ENCODE measurements at regions not wholly inside any gene's neighbourhood (a gene's known extent, or its start where the extent isn't known, plus 50 kb on each side); places are given as distances from the start of the nearest gene placed in this dataset.
A peak's percentile ranks its signal among the peaks of the same experiment; 100 is the strongest.
"Not testable (repeated sequence)": the region's sequence is repeated elsewhere in the genome, so short reads cannot be mapped to it uniquely, and the experiment has no call there.

- Histone ChIP-seq H3K27ac (no peak overlapping the region), H3K4me1 (replicated peaks) (no peaks in the 10 kb centered on the region), H3K9me3 (replicated peaks) (no peaks in the 10 kb centered on the region), H3K27me3 (replicated peaks) (no peaks in the 10 kb centered on the region), H3K4me3 (no peak overlapping the region), H3K36me3 (no peaks in the 10 kb centered on the region)
- DNase-seq (ENCODE audit: low read depth in 1 of 2, low spot score in 2 of 2): no peak
These were observed 574.5 kb downstream of the SLCO4C1 start for GRCh38 chr5:101721543-101721942.

- Histone ChIP-seq H3K9me3 (replicated peaks) (no peaks in the 10 kb centered on the region), H3K27me3 (replicated peaks) (no peaks in the 10 kb centered on the region), H3K36me3 (no peaks in the 10 kb centered on the region), H3K27ac (no peak overlapping the region), H3K4me1 (replicated peaks) (no peaks in the 10 kb centered on the region), H3K4me3 (no peak overlapping the region)
- DNase-seq (ENCODE audit: low read depth in 1 of 2, low spot score in 2 of 2): no peak
These were observed 576.1 kb downstream of the SLCO4C1 start for GRCh38 chr5:101720033-101720432.

- no peak overlapping the region for H3K27ac ChIP-seq
- no peaks in the 10 kb centered on the region for H3K27me3 ChIP-seq (replicated peaks)
These were observed 578.4 kb downstream of the SLCO4C1 start for GRCh38 chr5:101717721-101718120.

GRCh38 chr5:101716941-101717340 lies 579.1 kb downstream of the SLCO4C1 start:
- Histone ChIP-seq H3K36me3 (no peaks in the 10 kb centered on the region), H3K27ac (no peak overlapping the region), H3K4me1 (replicated peaks) (no peaks in the 10 kb centered on the region), H3K4me3 (no peak overlapping the region), H3K27me3 (replicated peaks) (no peaks in the 10 kb centered on the region), H3K9me3 (replicated peaks) (no peaks in the 10 kb centered on the region)
- DNase-seq (ENCODE audit: low read depth in 1 of 2, low spot score in 2 of 2): no peak

More at GRCh38 chr5:101717721-101718120, 578.4 kb downstream of the SLCO4C1 start:
- no peaks in the 10 kb centered on the region for H3K4me1 ChIP-seq (replicated peaks)
- DNase-seq (ENCODE audit: low read depth in 1 of 2, low spot score in 2 of 2): no peak
- no peak overlapping the region for H3K4me3 ChIP-seq
- no peaks in the 10 kb centered on the region for H3K36me3 ChIP-seq
- H3K9me3 ChIP-seq (replicated peaks): no peaks in the 10 kb centered on the region

- H3K9me3 ChIP-seq (replicated peaks); H3K4me1 ChIP-seq (replicated peaks); H3K27ac ChIP-seq; DNase-seq (ENCODE audit: low read depth in 1 of 2, low spot score in 2 of 2); H3K27me3 ChIP-seq (replicated peaks); H3K36me3 ChIP-seq; H3K4me3 ChIP-seq: not testable (repeated sequence)
These were observed 580.3 kb downstream of the SLCO4C1 start for GRCh38 chr5:101715790-101716189.

- no peaks in the 10 kb centered on the region for H3K9me3 ChIP-seq (replicated peaks)
- no peak overlapping the region for H3K27ac ChIP-seq
These were observed 606.8 kb downstream of the SLCO4C1 start for GRCh38 chr5:101689306-101689705.

GRCh38 chr5:101688156-101688555 lies 607.9 kb downstream of the SLCO4C1 start:
- H3K4me1 ChIP-seq (replicated peaks): no peaks in the 10 kb centered on the region
- no peak for DNase-seq (ENCODE audit: low read depth in 1 of 2, low spot score in 2 of 2)

More at GRCh38 chr5:101689306-101689705, 606.8 kb downstream of the SLCO4C1 start:
- DNase-seq (ENCODE audit: low read depth in 1 of 2, low spot score in 2 of 2): no peak
- no peaks in the 10 kb centered on the region for H3K27me3 ChIP-seq (replicated peaks)
- H3K36me3 ChIP-seq: no peaks in the 10 kb centered on the region
- no peaks in the 10 kb centered on the region for H3K4me1 ChIP-seq (replicated peaks)
- no peak overlapping the region for H3K4me3 ChIP-seq

GRCh38 chr5:101687349-101687985 lies 608.6 kb downstream of the SLCO4C1 start:
- Histone ChIP-seq H3K9me3 (replicated peaks) (no peaks in the 10 kb centered on the region), H3K36me3 (no peaks in the 10 kb centered on the region), H3K27me3 (replicated peaks) (no peaks in the 10 kb centered on the region), H3K4me1 (replicated peaks) (no peaks in the 10 kb centered on the region), H3K27ac (no peak overlapping the region), H3K4me3 (no peak overlapping the region)
- no peak for DNase-seq (ENCODE audit: low read depth in 1 of 2, low spot score in 2 of 2)

More at GRCh38 chr5:101688156-101688555, 607.9 kb downstream of the SLCO4C1 start:
- Histone ChIP-seq H3K27me3 (replicated peaks) (no peaks in the 10 kb centered on the region), H3K27ac (no peak overlapping the region), H3K36me3 (no peaks in the 10 kb centered on the region), H3K9me3 (replicated peaks) (no peaks in the 10 kb centered on the region), H3K4me3 (no peak overlapping the region)

GRCh38 chr5:101686536-101687157 lies 609.4 kb downstream of the SLCO4C1 start:
- no peak for DNase-seq (ENCODE audit: low read depth in 1 of 2, low spot score in 2 of 2)
- Histone ChIP-seq H3K27ac (no peak overlapping the region), H3K36me3 (no peaks in the 10 kb centered on the region), H3K4me3 (no peak overlapping the region), H3K9me3 (replicated peaks) (no peaks in the 10 kb centered on the region), H3K27me3 (replicated peaks) (no peaks in the 10 kb centered on the region), H3K4me1 (replicated peaks) (no peaks in the 10 kb centered on the region)

GRCh38 chr5:101679816-101680215 lies 616.3 kb downstream of the SLCO4C1 start:
- no peak overlapping the region for H3K4me3 ChIP-seq
- H3K9me3 ChIP-seq (replicated peaks): no peaks in the 10 kb centered on the region
- DNase-seq (ENCODE audit: low read depth in 1 of 2, low spot score in 2 of 2): no peak
- H3K4me1 ChIP-seq (replicated peaks): no peaks in the 10 kb centered on the region
- H3K27me3 ChIP-seq (replicated peaks): peaks cover 10% of the 10 kb centered on the region; the same call in 1 of the 2 replicates
- H3K36me3 ChIP-seq: no peaks in the 10 kb centered on the region
- no peak overlapping the region for H3K27ac ChIP-seq

- no peak overlapping the region for H3K27ac ChIP-seq
- DNase-seq (ENCODE audit: low read depth in 1 of 2, low spot score in 2 of 2): peak; percentile 51 to 70
- no peaks in the 10 kb centered on the region for H3K9me3 ChIP-seq (replicated peaks)
- H3K27me3 ChIP-seq (replicated peaks): peaks cover 10% of the 10 kb centered on the region; the same call in 1 of the 2 replicates
- H3K36me3 ChIP-seq: no peaks in the 10 kb centered on the region
- no peaks in the 10 kb centered on the region for H3K4me1 ChIP-seq (replicated peaks)
- H3K4me3 ChIP-seq: no peak overlapping the region
These were observed 617.4 kb downstream of the SLCO4C1 start for GRCh38 chr5:101678481-101679193.

GRCh38 chr5:101677961-101678360 lies 618.1 kb downstream of the SLCO4C1 start:
- Histone ChIP-seq H3K9me3 (replicated peaks) (no peaks in the 10 kb centered on the region), H3K27ac (no peak overlapping the region)

GRCh38 chr5:101676646-101677045 lies 619.4 kb downstream of the SLCO4C1 start:
- no peak for DNase-seq (ENCODE audit: low read depth in 1 of 2, low spot score in 2 of 2)
- no peaks in the 10 kb centered on the region for H3K9me3 ChIP-seq (replicated peaks)
- H3K36me3 ChIP-seq: no peaks in the 10 kb centered on the region
- no peak overlapping the region for H3K27ac ChIP-seq
- H3K27me3 ChIP-seq (replicated peaks): peaks cover 10% of the 10 kb centered on the region; the same call in 1 of the 2 replicates
- H3K4me3 ChIP-seq: no peak overlapping the region
- H3K4me1 ChIP-seq (replicated peaks): no peaks in the 10 kb centered on the region

More at GRCh38 chr5:101677961-101678360, 618.1 kb downstream of the SLCO4C1 start:
- Histone ChIP-seq H3K27me3 (replicated peaks) (peaks cover 10% of the 10 kb centered on the region; the same call in 1 of the 2 replicates), H3K36me3 (no peaks in the 10 kb centered on the region), H3K4me1 (replicated peaks) (no peaks in the 10 kb centered on the region), H3K4me3 (no peak overlapping the region)
- DNase-seq (ENCODE audit: low read depth in 1 of 2, low spot score in 2 of 2): no peak

Measured in SJSA1 (cell line).